Mesenchymal stem cell (in vitro differentiated cells and primary cell): ENCODE measurements at regions not wholly inside any gene's neighbourhood (a gene's known extent, or its start where the extent isn't known, plus 50 kb on each side); places are given as distances from the start of the nearest gene placed in this dataset.

Source experiments
- DNase-seq: peaks from one replicate; pipeline ENCODE4 v3.0.0-alpha.2; 2013
- H2AFZ ChIP-seq: one replicate; pipeline ENCODE4 v1.6.1; 2013; ENCODE audit warnings: low read depth, mild to moderate bottlenecking, control low read depth, inconsistent platforms, low read length, moderate library complexity
- H2AK5ac ChIP-seq: 2 replicates; pipeline ENCODE4 v1.6.1; 2013; ENCODE audit warnings: low read length, moderate library complexity, mild to moderate bottlenecking, inconsistent platforms; ENCODE audit not compliant: severe bottlenecking
- H2BK120ac ChIP-seq: one replicate; pipeline ENCODE4 v1.6.1; 2013; ENCODE audit warnings: low read depth, mild to moderate bottlenecking, inconsistent platforms, low read length, moderate library complexity
- H2BK12ac ChIP-seq, 2 experiments: one replicate each; pipeline ENCODE4 v1.6.1; 2013; ENCODE audit warnings: inconsistent platforms in 2 of 2, low read length in 2 of 2, mild to moderate bottlenecking in 2 of 2, moderate library complexity in 2 of 2, control low read depth in 1 of 2
- H2BK15ac ChIP-seq: one replicate; pipeline ENCODE4 v1.6.1; 2013; ENCODE audit warnings: mild to moderate bottlenecking, low read depth, inconsistent platforms; ENCODE audit not compliant: poor library complexity, severe bottlenecking
- H2BK5ac ChIP-seq: 2 replicates; pipeline ENCODE4 v1.6.1; 2013; ENCODE audit warnings: low read depth, mild to moderate bottlenecking, low read length, control low read depth, inconsistent platforms; ENCODE audit not compliant: poor library complexity, severe bottlenecking
- H3K14ac ChIP-seq, 2 experiments: one replicate each; pipeline ENCODE4 v1.6.1; 2013; ENCODE audit warnings: inconsistent platforms in 2 of 2, low read length in 2 of 2, control low read depth in 1 of 2, mild to moderate bottlenecking in 1 of 2, moderate library complexity in 1 of 2
- H3K18ac ChIP-seq, 2 experiments: one replicate each; pipeline ENCODE4 v1.6.1; 2013; ENCODE audit warnings: inconsistent platforms in 2 of 2, low read length in 2 of 2, control low read depth in 1 of 2, low read depth in 1 of 2, mild to moderate bottlenecking in 1 of 2
- H3K23ac ChIP-seq, 2 experiments: one replicate each; pipeline ENCODE4 v1.6.1; 2013; ENCODE audit warnings: inconsistent platforms in 2 of 2, low read length in 2 of 2, mild to moderate bottlenecking in 2 of 2, moderate library complexity in 2 of 2, control low read depth in 1 of 2
- H3K27ac ChIP-seq: 2 replicates; pipeline ENCODE4 v1.5.1; 2013; ENCODE audit warnings: mild to moderate bottlenecking, moderate library complexity, low read length, control low read depth, inconsistent platforms; ENCODE audit not compliant: poor library complexity, severe bottlenecking
- H3K27me3 ChIP-seq, 2 experiments: 2 replicates each; pipeline versions ENCODE4 v1.6.1 to v1.7.0; 2013; ENCODE audit warnings: low read length in 2 of 2, mild to moderate bottlenecking in 2 of 2, moderate library complexity in 2 of 2, control low read depth in 1 of 2, inconsistent platforms in 1 of 2; ENCODE audit not compliant: control insufficient read depth in 1 of 2, insufficient read depth in 1 of 2
- H3K36me3 ChIP-seq, 2 experiments: 2 replicates each; pipeline versions ENCODE4 v1.6.1 to v1.7.0; 2013; ENCODE audit warnings: low read length in 2 of 2, control low read depth in 1 of 2, inconsistent platforms in 1 of 2, low read depth in 1 of 2, mild to moderate bottlenecking in 1 of 2; ENCODE audit not compliant: insufficient read depth in 2 of 2, control insufficient read depth in 1 of 2
- H3K4ac ChIP-seq, 2 experiments: one replicate each; pipeline ENCODE4 v1.6.1; 2013; ENCODE audit warnings: inconsistent platforms in 2 of 2, low read length in 2 of 2, mild to moderate bottlenecking in 2 of 2, moderate library complexity in 2 of 2, control low read depth in 1 of 2, low read depth in 1 of 2
- H3K4me1 ChIP-seq: 2 replicates; pipeline ENCODE4 v1.6.1; 2013; ENCODE audit warnings: low read depth, low read length, control low read depth; ENCODE audit not compliant: control insufficient read depth, insufficient read depth
- H3K4me2 ChIP-seq: 2 replicates; pipeline ENCODE4 v1.6.1; 2013; ENCODE audit warnings: low read length, mild to moderate bottlenecking, inconsistent platforms; ENCODE audit not compliant: poor library complexity, severe bottlenecking
- H3K4me3 ChIP-seq, 2 experiments: 2 replicates each; pipeline versions ENCODE4 v1.5.1 to v1.7.0; 2013; ENCODE audit warnings: low read length in 2 of 2, mild to moderate bottlenecking in 2 of 2, control low read depth in 1 of 2, low read depth in 1 of 2; ENCODE audit not compliant: insufficient read depth in 1 of 2
- H3K79me1 ChIP-seq: replicated peaks from 2 replicates; pipeline ENCODE4 v1.6.1; 2013; ENCODE audit warnings: mild to moderate bottlenecking, control low read depth, low read length, inconsistent platforms; ENCODE audit not compliant: poor library complexity, severe bottlenecking
- H3K9ac ChIP-seq: 2 replicates; pipeline ENCODE4 v1.7.0; 2013; ENCODE audit warnings: mild to moderate bottlenecking, low read length, moderate library complexity
- H3K9me3 ChIP-seq: 2 replicates; pipeline ENCODE4 v1.7.0; 2013; ENCODE audit warnings: mild to moderate bottlenecking, low read length; ENCODE audit not compliant: control insufficient read depth
- H4K8ac ChIP-seq: one replicate; pipeline ENCODE4 v1.6.1; 2013; ENCODE audit warnings: inconsistent platforms, mild to moderate bottlenecking, low read length, moderate library complexity
- H4K91ac ChIP-seq: one replicate; pipeline ENCODE4 v1.6.1; 2013; ENCODE audit warnings: mild to moderate bottlenecking, low read length, inconsistent platforms
- WGBS: methylation state at CpG from one replicate; pipeline ENCODE4 v1.1.7; 2013; ENCODE audit warnings: mixed read lengths; 5-methylcytosine and 5-hydroxymethylcytosine counted together

DNA sequence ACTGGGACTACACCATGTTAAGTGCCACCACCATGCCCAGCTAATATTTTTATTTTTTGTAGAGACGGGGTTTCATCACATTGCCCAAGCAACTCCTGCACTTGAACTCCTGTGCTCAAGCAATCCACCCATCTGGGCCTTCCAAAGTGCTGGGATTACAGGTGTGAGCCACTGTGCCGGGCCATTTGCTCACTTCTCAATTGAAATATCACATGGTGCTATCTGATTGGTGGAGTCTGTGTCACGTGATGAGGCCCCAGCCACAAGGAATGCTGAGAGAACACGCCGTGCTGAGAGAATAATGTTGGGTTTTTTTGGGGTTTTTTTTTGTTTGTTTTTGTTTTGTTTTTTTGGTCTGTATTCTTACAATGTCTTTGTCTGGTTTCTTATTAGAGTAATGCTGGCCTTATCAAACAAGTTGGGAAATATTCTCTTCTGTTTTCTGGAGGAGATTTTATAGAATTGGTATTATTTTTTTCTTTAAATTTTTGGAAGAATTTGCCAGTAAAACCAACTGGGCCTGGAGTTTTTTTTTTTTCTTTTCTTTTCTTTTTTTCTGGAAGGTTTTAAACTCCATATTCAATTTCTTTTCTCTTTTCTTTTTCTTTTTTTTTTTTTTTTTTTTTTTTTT lies 183.2 kb upstream of the KCNG1 start:
- H3K27ac ChIP-seq, result no peak overlapping the region
- H4K8ac ChIP-seq, result no peak overlapping the region
- H3K27me3 ChIP-seq, result peaks cover 39 to 47% of the 10 kb centered on the region in 2 experiments
- H4K91ac ChIP-seq, result no peak overlapping the region
- no peak overlapping the region for H3K9ac ChIP-seq
- no peak overlapping the region for H3K18ac ChIP-seq
- WGBS, result 92% methylated on average over 5 of the region's 5 CpGs
- H2BK5ac ChIP-seq, result no peak overlapping the region
- no peak for DNase-seq
- H2AFZ ChIP-seq, result no peak overlapping the region
- no peaks in the 10 kb centered on the region for H3K36me3 ChIP-seq
- H3K4ac ChIP-seq, result no peak overlapping the region
- H3K23ac ChIP-seq, result no peak overlapping the region
- H3K4me1 ChIP-seq, result no peaks in the 10 kb centered on the region
- peak overlapping the region in 1 of 2 experiments; percentile 32 for H3K14ac ChIP-seq
- H3K79me1 ChIP-seq, result no peaks in the 10 kb centered on the region
- no peak overlapping the region for H3K4me3 ChIP-seq
- no peak overlapping the region for H2BK15ac ChIP-seq
- H2BK12ac ChIP-seq, result no peak overlapping the region
- H2BK120ac ChIP-seq, result no peak overlapping the region
- no peaks in the 10 kb centered on the region for H3K9me3 ChIP-seq
- no peak overlapping the region for H3K4me2 ChIP-seq
- no peak overlapping the region for H2AK5ac ChIP-seq

GRCh38 chr20:51204794-51205193 lies 181.9 kb upstream of the KCNG1 start:
- Histone ChIP-seq H3K9me3 (no peaks in the 10 kb centered on the region), H3K4me2 (no peak overlapping the region), H3K36me3 (no peaks in the 10 kb centered on the region), H3K4me3 (no peak overlapping the region), H2BK12ac (no peak overlapping the region), H2AK5ac (no peak overlapping the region), H2BK120ac (no peak overlapping the region), H3K4me1 (no peaks in the 10 kb centered on the region), H3K4ac (no peak overlapping the region), H4K8ac (no peak overlapping the region), H2BK15ac (no peak overlapping the region), H3K79me1 (no peaks in the 10 kb centered on the region), H3K23ac (no peak overlapping the region), H3K27me3 (peaks cover 39 to 45% of the 10 kb centered on the region in 2 experiments), H3K27ac (no peak overlapping the region), H2AFZ (no peak overlapping the region), H3K14ac (no peak overlapping the region), H3K18ac (no peak overlapping the region), H3K9ac (no peak overlapping the region), H4K91ac (no peak overlapping the region), H2BK5ac (no peak overlapping the region)
- no peak for DNase-seq
- WGBS, result no CpG with 5 or more reads among the region's 1 CpG

DNA sequence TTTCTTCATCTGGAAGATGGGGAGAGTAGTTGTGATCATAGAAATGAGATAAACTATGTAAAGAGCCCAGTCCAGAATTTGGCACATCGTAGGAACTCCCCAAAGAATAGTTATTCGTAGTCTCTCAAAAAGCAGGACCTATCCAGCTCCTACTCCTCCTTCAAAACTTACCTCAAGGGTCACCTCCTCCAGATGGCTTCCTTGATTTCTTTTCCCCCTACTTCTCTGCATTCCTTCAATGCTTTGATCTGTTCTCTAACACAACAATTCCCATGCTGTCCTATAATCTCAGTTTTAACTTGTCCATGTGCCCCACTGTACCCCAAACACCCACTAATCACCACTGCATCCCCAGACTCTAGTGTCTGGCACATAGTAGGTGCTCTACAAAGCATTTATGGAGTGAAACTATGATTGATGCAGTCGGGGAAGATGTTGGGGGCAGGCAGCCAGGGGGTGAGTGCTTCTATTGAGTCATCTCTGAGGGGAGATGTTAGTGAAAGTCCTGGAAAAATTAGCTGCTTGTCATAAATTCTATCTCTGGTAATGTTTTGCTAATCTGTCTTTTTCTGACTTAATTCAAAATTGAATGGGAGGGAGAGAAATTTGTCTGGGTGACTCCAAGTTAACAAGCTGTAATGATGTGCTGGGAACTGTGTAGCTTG lies 181.3 kb upstream of the KCNG1 start:
- H2BK12ac ChIP-seq, result no peak overlapping the region
- no peak overlapping the region for H2BK15ac ChIP-seq
- no peaks in the 10 kb centered on the region for H3K4me1 ChIP-seq
- no peak for DNase-seq
- no peak overlapping the region for H3K23ac ChIP-seq
- H2AFZ ChIP-seq, result no peak overlapping the region
- no peak overlapping the region for H2BK120ac ChIP-seq
- no peak overlapping the region for H3K4me2 ChIP-seq
- H2BK5ac ChIP-seq, result no peak overlapping the region
- peaks cover 41 to 42% of the 10 kb centered on the region in 2 experiments for H3K27me3 ChIP-seq
- H4K91ac ChIP-seq, result no peak overlapping the region
- H3K79me1 ChIP-seq, result no peaks in the 10 kb centered on the region
- no peak overlapping the region for H3K9ac ChIP-seq
- no peak overlapping the region for H3K4ac ChIP-seq
- H3K18ac ChIP-seq, result no peak overlapping the region
- no peaks in the 10 kb centered on the region for H3K36me3 ChIP-seq
- no peak overlapping the region for H2AK5ac ChIP-seq
- H4K8ac ChIP-seq, result no peak overlapping the region
- H3K9me3 ChIP-seq, result no peaks in the 10 kb centered on the region
- WGBS, result 65% methylated on average over 3 of the region's 3 CpGs
- H3K4me3 ChIP-seq, result no peak overlapping the region
- no peak overlapping the region for H3K27ac ChIP-seq
- H3K14ac ChIP-seq, result no peak overlapping the region

GRCh38 chr20:51202304-51202703 lies 179.4 kb upstream of the KCNG1 start:
- no peak overlapping the region for H3K27ac ChIP-seq
- no peaks in the 10 kb centered on the region for H3K4me1 ChIP-seq
- no peak overlapping the region for H2BK5ac ChIP-seq
- H3K4me3 ChIP-seq, result no peak overlapping the region
- DNase-seq, result no peak
- peaks cover 33 to 40% of the 10 kb centered on the region in 2 experiments for H3K27me3 ChIP-seq
- H3K14ac ChIP-seq, result no peak overlapping the region
- WGBS, result 94% methylated on average over 10 of the region's 10 CpGs
- H4K8ac ChIP-seq, result no peak overlapping the region
- no peak overlapping the region for H2AFZ ChIP-seq
- no peaks in the 10 kb centered on the region for H3K79me1 ChIP-seq
- H4K91ac ChIP-seq, result no peak overlapping the region
- H2BK120ac ChIP-seq, result no peak overlapping the region
- no peak overlapping the region for H2BK12ac ChIP-seq
- H3K23ac ChIP-seq, result no peak overlapping the region
- no peaks in the 10 kb centered on the region for H3K36me3 ChIP-seq
- H2BK15ac ChIP-seq, result no peak overlapping the region
- no peak overlapping the region for H2AK5ac ChIP-seq
- H3K9ac ChIP-seq, result no peak overlapping the region
- no peaks in the 10 kb centered on the region for H3K9me3 ChIP-seq
- H3K18ac ChIP-seq, result no peak overlapping the region
- no peak overlapping the region for H3K4ac ChIP-seq
- H3K4me2 ChIP-seq, result no peak overlapping the region
